ENCODE measurements at regions not wholly inside any gene's neighbourhood (a gene's known extent, or its start where the extent isn't known, plus 50 kb on each side); places are given as distances from the start of the nearest gene placed in this dataset.

DNA sequence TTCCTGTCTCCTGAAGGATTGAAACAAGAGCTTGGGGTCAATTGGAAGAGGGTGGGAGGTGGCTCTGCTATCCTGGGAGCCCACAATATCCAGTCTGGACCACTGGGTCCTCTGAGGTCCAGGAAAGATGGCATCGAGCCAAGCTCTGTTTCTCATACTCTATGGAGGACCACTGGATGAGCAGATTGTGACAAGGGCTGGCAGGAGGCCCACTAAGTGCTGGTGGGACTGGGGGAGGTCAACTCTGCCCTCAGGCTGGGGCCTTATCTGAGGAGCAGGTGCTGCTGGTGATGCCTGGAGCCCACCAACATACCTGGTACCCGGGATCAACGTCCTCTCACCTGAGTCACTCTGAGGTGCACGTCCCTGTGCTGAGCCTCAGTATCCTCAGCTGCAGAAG lies 142.4 kb downstream of the NDUFA10 start:
- no peak overlapping the region for H3K4me3 ChIP-seq (replicated peaks in 1 of 3; ENCODE audit: low read depth in 2 of 3, low read length in 3 of 3)
- no peak overlapping the region for H3K9ac ChIP-seq (ENCODE audit: insufficient read depth, low read length, poor library complexity, severe bottlenecking)
- no peak overlapping the region for H3K4me2 ChIP-seq (replicated peaks; ENCODE audit: extremely low read depth, low read length, poor library complexity, severe bottlenecking)
- no peaks in the 10 kb centered on the region for H3K79me2 ChIP-seq (ENCODE audit: insufficient read depth, low read length)
- H3K4me1 ChIP-seq (ENCODE audit: control insufficient read depth in 1 of 2, insufficient read depth in 2 of 2, low read length in 2 of 2) = peaks cover 0 to 6% of the 10 kb centered on the region in 2 donors
- no peak for DNase-seq
- no peak overlapping the region for H3K27ac ChIP-seq (ENCODE audit: low read depth in 1 of 2, low read length in 2 of 2)
- no peak overlapping the region for H2AFZ ChIP-seq (ENCODE audit: insufficient read depth, low read depth, low read length, poor library complexity, severe bottlenecking)
- intact Hi-C loops (cut with micrococcal nuclease) = no loop called here
- peaks cover 6 to 14% of the 10 kb centered on the region in 2 donors for H3K27me3 ChIP-seq (ENCODE audit: control insufficient read depth in 2 of 2, insufficient read depth in 2 of 2, low read length in 2 of 2)
- Mint-ChIP-seq H3K27me3 (ENCODE audit: low read depth in 3 of 3) (peaks cover 22 to 31% (median 30%) of the 10 kb centered on the region in 3 donors), H3K36me3 (peaks cover 13 to 14% of the 10 kb centered on the region in 2 donors), H3K4me1 (peaks cover 32% of the 10 kb centered on the region), H3K27ac (peak overlapping the region in 1 of 7 donors; percentile 31), H3K4me3 (no peak overlapping the region), H3K9me3 (peaks cover 20 to 45% (median 36%) of the 10 kb centered on the region in 7 donors)
- H3K9me3 ChIP-seq (replicated peaks in 1 of 2; ENCODE audit: control insufficient read depth in 1 of 2, insufficient read depth in 1 of 2, low read length in 2 of 2) = peaks cover 22 to 35% of the 10 kb centered on the region in 2 donors
- H3K36me3 ChIP-seq (replicated peaks in 1 of 2; ENCODE audit: control insufficient read depth in 1 of 2, insufficient read depth in 2 of 2, low read length in 2 of 2) = no peaks in the 10 kb centered on the region
- no peak for TF ChIP-seq CTCF (IDR thresholded peaks at IDR 0.05)
- H4K20me1 ChIP-seq (ENCODE audit: insufficient read depth, low read length) = no peaks in the 10 kb centered on the region
- 89% methylated on average over 4 of the region's 4 CpGs for WGBS (ENCODE audit: insufficient coverage)

DNA sequence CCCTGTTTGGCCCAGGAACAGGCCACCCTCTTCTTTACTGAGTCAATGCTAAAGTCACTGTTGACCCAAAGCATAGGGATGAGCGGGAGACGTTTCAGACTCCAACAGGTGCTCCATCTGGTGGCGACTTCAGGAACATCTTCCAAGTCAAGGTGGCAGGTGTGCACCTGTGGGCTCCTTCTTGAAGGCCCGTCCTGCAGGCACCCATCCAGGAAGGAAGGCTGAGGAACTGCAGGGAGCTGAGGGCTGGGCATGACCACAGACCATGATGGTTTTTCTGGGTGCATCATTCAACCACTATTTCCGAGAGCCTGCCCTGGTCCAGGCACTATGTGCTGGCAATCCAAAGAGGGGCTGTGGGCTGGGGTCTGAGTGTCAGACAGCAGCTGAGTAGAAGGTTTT lies 142.8 kb downstream of the NDUFA10 start:
- Histone ChIP-seq H3K79me2 (ENCODE audit: insufficient read depth, low read length) (no peaks in the 10 kb centered on the region), H2AFZ (ENCODE audit: insufficient read depth, low read depth, low read length, poor library complexity, severe bottlenecking) (no peak overlapping the region), H3K36me3 (replicated peaks in 1 of 2; ENCODE audit: control insufficient read depth in 1 of 2, insufficient read depth in 2 of 2, low read length in 2 of 2) (no peaks in the 10 kb centered on the region), H3K4me3 (replicated peaks in 1 of 3; ENCODE audit: low read depth in 2 of 3, low read length in 3 of 3) (no peak overlapping the region), H3K27ac (ENCODE audit: low read depth in 1 of 2, low read length in 2 of 2) (no peak overlapping the region), H3K27me3 (ENCODE audit: control insufficient read depth in 2 of 2, insufficient read depth in 2 of 2, low read length in 2 of 2) (peaks cover 6 to 14% of the 10 kb centered on the region in 2 donors), H3K9ac (ENCODE audit: insufficient read depth, low read length, poor library complexity, severe bottlenecking) (no peak overlapping the region), H3K4me2 (replicated peaks; ENCODE audit: extremely low read depth, low read length, poor library complexity, severe bottlenecking) (no peak overlapping the region), H3K4me1 (ENCODE audit: control insufficient read depth in 1 of 2, insufficient read depth in 2 of 2, low read length in 2 of 2) (peaks cover 0 to 2% of the 10 kb centered on the region in 2 donors), H4K20me1 (ENCODE audit: insufficient read depth, low read length) (no peaks in the 10 kb centered on the region), H3K9me3 (replicated peaks in 1 of 2; ENCODE audit: control insufficient read depth in 1 of 2, insufficient read depth in 1 of 2, low read length in 2 of 2) (peaks cover 22 to 35% of the 10 kb centered on the region in 2 donors)
- 28% methylated on average over 5 of the region's 5 CpGs for WGBS (ENCODE audit: insufficient coverage)
- H3K36me3 Mint-ChIP-seq = peaks cover 13 to 14% of the 10 kb centered on the region in 2 donors
- H3K9me3 Mint-ChIP-seq = peaks cover 20 to 47% (median 36%) of the 10 kb centered on the region in 7 donors
- DNase-seq = peak; percentile 18 to 34 (median 33)
- H3K4me1 Mint-ChIP-seq = peaks cover 30% of the 10 kb centered on the region
- H3K4me3 Mint-ChIP-seq = peak overlapping the region in 1 of 2 donors; percentile 73
- H3K27me3 Mint-ChIP-seq (ENCODE audit: low read depth in 3 of 3) = peaks cover 25 to 33% (median 30%) of the 10 kb centered on the region in 3 donors
- TF ChIP-seq CTCF (IDR thresholded peaks at IDR 0.05) = peak; percentile 62
- H3K27ac Mint-ChIP-seq = peak overlapping the region in 2 of 7 donors; percentile 31 to 57
- intact Hi-C loops (cut with micrococcal nuclease) = no loop called here
